CD4-positive, alpha-beta T cell treated with Interleukin-6 at 100 ng/mL for 8 hours (primary cell): ENCODE measurements at regions not wholly inside any gene's neighbourhood (a gene's known extent, or its start where the extent isn't known, plus 50 kb on each side); places are given as distances from the start of the nearest gene placed in this dataset.
"Not testable (repeated sequence)": the region's sequence is repeated elsewhere in the genome, so short reads cannot be mapped to it uniquely, and the experiment has no call there.

Experiments
- DNase-seq: peaks from one replicate; pipeline ENCODE4 v3.0.0-alpha.2; 2020; ENCODE audit warnings: mixed read lengths, low spot score

DNA sequence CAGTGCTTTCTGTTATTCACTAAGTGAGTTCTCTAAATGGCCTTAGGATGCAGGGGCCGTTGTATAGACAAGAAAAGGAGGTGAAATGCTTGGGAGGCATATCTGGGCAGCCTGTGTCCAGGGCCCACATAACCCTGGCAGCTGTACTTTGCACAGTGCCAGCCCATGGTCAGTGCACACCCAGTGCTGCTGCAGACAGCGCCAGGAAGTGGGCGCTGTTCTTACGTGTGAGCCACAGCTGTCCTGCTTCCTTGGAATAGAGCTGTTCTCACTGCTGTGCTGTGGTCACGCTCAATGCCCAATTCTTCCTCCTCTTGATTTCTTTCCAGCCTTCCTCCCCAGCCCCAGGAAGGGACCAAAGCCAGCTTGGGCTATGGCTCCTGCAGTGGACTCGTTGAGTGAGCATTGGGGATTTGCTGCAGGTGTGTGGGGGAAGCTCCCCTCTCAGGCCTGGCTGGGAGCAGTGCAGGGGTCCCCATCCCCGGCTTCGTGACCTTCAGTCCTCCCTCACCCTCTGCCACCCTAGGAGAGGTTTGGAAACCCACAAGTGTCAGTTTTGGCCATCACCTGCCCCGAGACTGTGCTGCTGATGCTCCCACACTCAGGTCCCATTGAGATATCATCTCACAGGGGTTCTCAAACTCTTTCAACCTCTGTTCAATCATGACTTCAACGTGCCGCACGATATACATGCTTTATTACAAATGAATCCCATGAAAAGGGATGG lies 246.8 kb upstream of the EXOC2 start:
- DNase-seq: no peak

DNA sequence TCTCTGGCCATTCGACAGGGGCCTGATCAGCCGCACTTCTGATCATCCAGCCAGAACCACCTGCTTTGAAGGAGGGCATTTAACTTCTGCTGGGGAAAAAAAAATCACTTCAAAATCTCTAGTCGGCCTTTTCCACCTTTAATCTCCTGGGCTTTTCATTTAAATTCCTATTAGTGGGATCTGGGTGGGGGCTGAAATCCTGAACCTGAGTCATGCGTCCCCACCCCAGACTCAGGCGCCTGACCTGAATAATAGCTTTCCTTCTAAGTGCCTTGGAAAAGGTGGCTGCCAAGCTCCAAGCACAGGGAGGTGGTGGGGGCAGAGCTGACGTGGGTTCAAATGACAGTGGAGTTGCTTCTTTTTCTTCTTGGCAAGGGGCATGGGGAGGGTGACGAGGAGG lies 246.0 kb upstream of the EXOC2 start:
- no peak for DNase-seq

- DNase-seq: no peak
Measured at GRCh38 chr6:938271-938905, 245.4 kb upstream of the EXOC2 start.

DNA sequence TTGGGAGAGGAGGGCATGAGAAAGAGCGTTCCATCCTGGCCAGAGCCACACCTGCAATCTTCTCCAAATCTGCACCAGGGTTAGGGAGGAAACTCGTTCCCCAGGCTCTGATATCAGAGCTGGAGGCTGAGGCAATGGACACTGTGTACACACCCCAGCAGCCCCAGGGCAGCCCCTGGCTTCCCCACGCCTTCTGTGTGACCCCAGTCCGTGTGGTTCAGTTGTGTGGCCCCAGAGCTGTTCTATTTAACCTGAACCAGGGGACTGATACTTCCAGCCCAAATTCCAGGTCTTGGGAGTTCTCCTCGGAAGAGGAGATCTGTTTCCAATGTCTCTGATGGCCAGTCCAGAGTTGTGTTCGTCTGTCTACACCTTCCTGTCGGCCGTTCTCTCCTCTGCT lies 242.6 kb upstream of the EXOC2 start:
- no peak for DNase-seq

DNA sequence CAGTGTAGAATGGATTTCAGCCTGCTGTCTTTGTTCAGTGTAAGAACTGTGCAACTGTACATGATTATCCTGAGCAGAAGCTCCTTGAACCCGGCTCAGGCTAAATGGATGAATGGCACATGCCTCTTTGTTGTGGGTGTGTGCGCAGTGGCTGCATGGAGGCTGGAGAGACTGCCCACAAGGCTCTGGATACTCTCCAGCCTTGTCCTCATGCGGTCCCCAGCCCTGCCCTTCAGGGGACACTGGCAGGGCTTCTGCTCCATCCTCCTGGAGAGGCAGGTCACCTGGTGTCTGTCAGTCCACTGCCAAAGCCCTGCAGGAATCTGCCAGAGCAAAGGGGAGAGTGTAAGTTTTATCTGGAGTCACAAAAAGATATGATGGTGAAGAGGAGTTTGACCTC lies 241.7 kb upstream of the EXOC2 start:
- no peak for DNase-seq

DNA sequence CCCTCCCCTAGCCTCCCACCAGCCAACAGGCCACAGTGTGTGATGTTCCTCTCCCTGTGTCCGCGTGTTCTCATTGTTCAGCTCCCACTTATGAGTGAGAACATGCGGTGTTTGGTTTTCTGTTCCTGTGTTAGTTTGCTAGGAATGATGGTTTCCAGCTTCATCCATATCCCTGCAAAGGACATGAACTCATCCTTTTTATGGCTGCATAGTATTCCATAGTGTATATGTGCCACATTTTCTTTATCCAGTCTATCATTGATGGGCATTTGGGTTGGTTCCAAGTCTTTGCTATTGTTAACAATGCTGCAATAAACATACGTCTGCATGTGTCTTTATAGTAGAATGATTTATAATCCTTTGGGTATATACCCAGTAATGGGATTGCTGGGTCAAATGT lies 239.0 kb upstream of the EXOC2 start:
- DNase-seq: not testable (repeated sequence)

DNA sequence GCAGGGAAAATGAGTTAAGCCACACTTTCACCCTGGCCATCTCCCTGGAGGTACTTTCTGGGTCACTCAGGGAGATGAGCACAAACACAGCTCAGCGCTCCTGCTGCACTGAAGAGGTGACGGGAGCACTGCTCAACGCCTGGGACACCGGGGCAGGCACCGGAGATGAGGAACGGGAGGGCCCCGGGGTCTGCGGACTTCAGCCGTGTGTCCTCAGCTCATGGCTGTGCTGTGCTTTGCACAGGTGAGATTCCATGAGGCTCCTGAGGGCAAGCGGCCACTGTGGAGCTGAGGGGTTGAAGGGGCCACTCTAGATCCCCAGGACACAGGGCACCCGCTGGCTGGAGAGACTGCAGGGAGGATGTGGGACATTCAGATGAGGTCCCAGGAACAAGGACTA lies 234.2 kb upstream of the EXOC2 start:
- no peak for DNase-seq

DNA sequence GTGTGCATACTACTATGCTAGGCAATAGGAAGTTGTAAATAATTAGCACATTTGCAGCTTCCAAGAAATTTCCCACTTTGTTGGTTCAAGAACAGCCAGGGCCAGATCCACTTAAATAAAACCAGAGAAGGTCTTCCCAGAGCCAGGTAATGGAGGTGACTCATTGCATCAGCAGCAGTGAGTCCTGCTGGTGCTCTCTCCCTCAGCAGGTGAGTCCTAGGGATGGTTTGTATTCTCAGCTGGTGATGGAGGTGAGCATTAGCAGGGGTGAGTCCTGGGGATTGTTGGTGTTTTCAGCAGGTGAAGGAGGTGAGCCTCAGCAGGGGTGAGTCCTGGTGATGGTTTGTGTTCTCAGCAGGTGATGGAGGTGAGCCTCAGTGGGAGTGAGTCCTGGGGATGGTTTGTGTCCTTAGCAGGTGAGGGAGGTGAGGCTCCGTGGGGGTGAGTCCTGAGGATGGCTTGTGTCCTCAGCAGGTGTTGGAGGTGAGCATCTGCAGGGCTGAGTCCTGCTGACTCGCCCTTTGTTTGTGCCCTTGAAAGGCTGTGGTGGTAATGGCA lies 232.8 kb upstream of the EXOC2 start:
- no peak for DNase-seq

DNA sequence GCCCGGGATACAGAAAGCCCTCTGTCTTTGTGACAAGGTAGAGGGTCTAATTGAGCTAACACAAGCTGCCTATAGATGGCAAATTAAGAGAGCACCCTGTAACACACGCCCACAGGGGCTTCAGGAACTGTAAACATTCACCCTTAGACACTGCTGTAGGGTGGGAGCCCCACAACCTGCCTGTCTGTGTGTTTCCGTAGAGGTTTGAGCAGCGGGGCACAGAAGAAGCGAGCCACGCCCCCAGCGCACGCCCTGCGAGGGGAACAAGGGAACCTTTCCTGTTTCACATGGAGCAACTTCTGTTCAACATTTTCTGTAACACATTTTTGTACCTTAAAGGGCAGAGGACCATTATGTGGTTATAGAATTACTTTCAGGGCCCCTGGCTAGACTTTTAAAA lies 231.7 kb upstream of the EXOC2 start:
- no peak for DNase-seq

GRCh38 chr6:921400-921799 lies 228.5 kb upstream of the EXOC2 start:
- DNase-seq: no peak

- DNase-seq: no peak
Measured at GRCh38 chr6:920512-920911, 227.6 kb upstream of the EXOC2 start.

- DNase-seq: no peak
Measured at GRCh38 chr6:919500-919899, 226.6 kb upstream of the EXOC2 start.

- no peak for DNase-seq
Measured at GRCh38 chr6:917939-918338, 225.0 kb upstream of the EXOC2 start.

DNA sequence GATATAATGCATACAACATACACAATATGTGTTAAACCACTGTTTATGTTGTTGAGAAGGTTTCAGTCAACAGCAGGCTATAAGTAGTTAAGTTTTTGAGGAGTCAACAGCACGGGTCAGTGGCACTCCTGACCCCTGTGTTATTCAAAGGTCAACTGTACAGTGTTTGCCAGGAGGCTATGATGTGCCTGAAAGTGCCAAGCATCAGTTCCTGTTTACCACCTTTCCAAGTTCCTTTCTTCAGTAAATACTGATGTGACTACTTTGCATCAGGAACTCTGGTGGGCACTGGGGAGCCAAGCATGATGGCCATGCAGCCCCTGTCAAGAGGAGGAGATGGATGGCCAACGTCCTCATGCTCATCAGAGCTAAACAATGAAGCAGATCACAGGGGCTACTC lies 224.4 kb upstream of the EXOC2 start:
- no peak for DNase-seq

- DNase-seq: no peak
Measured at GRCh38 chr6:916131-916530, 223.2 kb upstream of the EXOC2 start.

DNA sequence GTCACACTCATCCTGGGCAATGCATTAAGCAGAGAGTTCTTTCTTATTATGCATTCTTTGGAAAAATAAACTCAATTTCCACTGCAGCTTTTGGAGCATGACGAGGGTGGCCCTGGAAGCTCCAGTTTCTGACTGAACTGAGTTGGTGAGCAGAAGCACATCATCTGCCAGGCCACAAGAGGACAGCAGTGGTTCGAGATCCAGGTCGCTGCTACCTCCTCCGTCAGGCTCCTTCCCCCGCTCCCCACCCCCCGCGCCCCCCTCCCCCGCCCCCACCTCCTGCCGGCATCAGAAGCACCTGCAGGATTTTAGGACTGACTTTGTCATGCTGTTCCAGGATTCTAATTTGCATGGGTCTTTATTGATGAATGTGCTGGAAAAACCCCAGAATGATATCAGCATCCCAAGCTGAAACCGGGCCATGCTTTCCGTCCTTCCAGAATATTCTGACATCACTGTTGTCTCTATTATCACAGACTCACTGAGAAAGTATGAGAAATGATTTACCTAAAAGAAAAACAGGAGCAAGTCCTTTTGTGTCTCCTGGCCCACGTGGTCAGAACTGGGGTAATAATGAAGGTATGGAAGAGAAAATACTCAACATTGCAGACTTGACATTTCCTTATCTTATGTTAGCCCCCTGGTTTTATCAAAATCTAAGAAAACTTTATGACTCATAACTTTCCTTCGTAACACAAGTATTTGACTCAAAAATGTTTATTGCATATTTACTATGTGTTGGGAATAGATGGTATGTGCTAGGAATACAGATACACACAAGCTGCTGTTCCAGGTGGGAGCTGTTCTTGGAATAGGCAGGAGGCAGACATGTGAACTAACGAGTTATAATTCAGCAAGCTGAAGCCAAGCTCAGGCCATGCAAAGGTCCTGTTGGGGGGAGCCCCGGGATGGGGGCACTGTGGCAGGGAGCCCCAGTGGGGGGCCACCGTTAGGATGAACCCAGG lies 220.2 kb upstream of the EXOC2 start:
- DNase-seq: no peak

GRCh38 chr6:907928-908327 lies 215.0 kb upstream of the EXOC2 start:
- DNase-seq: no peak

DNA sequence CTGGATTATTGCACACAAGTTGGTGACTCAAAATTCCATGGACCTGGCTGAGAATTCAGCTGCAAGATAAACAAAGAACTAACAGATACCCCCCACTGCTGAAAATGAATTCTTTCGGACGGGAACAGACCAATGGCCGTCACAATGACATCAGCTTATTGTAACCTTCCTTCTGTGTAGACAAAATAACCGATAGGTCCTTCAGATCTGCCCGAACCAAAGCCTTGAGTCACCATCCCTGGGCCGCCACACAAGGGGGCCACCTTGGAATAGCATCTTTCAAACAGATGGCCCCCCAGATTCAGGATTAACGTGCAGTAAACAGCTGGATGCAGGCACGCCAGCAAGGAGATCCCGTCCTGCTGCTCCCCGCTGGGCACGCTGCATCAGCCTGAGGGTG lies 214.0 kb upstream of the EXOC2 start:
- DNase-seq: no peak

DNA sequence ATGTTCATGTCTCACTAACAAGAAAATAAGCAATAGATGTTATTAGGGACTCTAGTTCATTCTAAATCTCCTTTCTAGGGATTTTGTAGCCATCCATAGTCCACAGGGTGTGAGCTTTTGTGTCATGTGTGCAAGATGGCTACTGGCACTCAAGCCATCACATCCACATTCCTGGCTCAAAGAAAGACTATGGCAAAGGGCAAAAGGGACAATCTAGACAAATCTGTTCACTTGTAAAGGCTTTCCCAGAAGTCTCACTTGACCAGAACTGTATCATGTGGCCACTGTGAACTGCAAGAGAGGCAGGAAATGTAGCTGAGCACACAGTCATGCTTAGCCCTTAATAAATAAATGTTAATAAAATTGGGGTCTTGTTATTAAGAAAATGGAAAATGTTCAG lies 212.6 kb upstream of the EXOC2 start:
- no peak for DNase-seq

- no peak for DNase-seq
Measured at GRCh38 chr6:904994-905393, 212.1 kb upstream of the EXOC2 start.

- no peak for DNase-seq
Measured at GRCh38 chr6:903761-904160, 210.8 kb upstream of the EXOC2 start.

DNA sequence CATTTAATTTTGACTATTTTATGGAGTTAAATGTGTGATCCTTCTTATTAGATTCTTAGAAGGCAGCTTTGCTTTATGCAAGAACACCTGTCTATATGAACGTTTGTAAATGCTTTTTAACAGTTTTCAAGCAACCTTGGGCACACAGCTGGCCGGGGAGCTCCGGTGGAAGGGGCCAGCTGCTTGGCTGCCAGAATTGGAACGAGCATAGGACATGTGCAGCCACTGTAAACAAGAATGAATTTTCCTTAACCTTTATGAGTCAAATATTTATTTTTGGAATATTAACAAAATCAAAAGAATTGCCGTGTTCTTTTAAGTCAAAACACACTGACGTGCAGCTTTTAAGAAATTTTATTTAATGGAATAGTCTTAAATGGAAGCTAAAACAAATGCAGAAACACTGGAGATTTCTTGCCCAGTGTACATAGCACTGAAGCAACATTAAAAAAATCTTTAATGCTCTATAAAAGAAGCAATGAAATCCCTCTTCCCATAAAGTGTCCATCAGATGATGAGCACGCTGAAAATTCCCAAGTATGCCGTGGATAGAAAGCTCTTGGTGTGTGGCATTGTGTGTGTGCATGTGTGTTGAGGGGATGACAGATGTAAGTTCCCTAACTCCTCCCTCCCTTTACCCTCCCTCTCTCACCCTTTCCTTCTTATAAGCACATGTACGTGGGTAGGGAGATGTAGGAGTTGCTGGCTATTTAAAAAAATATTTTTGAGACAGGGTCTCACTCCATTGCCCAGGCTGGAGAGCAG lies 208.9 kb upstream of the EXOC2 start:
- DNase-seq: no peak
